Breast epithelium (tissue), 4 donors: ENCODE measurements at regions not wholly inside any gene's neighbourhood (a gene's known extent, or its start where the extent isn't known, plus 50 kb on each side); places are given as distances from the start of the nearest gene placed in this dataset.

Experiments used
- DNase-seq, 2 donors: peaks; one replicate each; pipeline ENCODE4 v3.0.0-alpha.2; 2019; ENCODE audit warnings: low spot score in 2 of 2
- H3K27ac ChIP-seq, 2 donors: fragments of 200-600 bp; sonication (generic) in 1 of 2; one replicate each; pipeline ENCODE4 v1.5.1; 2016 to 2019; ENCODE audit warnings: mild to moderate bottlenecking in 1 of 2
- H3K27me3 ChIP-seq, 2 donors: fragments of 200-600 bp; sonication (generic) in 1 of 2; one replicate each; pipeline versions ENCODE4 v1.5.1 to v1.6.0; 2017 to 2019; ENCODE audit warnings: control low read depth in 1 of 2, mild to moderate bottlenecking in 1 of 2
- H3K36me3 ChIP-seq: fragments of 200-600 bp; one replicate; pipeline ENCODE4 v1.5.1; 2019
- H3K4me1 ChIP-seq, 2 donors: fragments of 200-600 bp; sonication (generic); one replicate each; pipeline ENCODE4 v1.5.1; 2016 to 2019; ENCODE audit warnings: control low read depth in 1 of 2
- H3K4me3 ChIP-seq, 3 donors: fragments of 200-600 bp; sonication (generic); 1 replicate in 2 of 3; 2 replicates in 1 of 3; pipeline ENCODE4 v1.5.1; 2016 to 2019; ENCODE audit warnings: mild to moderate bottlenecking in 3 of 3, moderate library complexity in 2 of 3
- H3K9me3 ChIP-seq, 2 donors: fragments of 200-600 bp; sonication (generic) in 1 of 2; one replicate each; pipeline ENCODE4 v1.5.1; 2016 to 2019; ENCODE audit warnings: control low read depth in 1 of 2
- POLR2A ChIP-seq: fragments of 450-650 bp; IDR thresholded peaks from one replicate; pipeline ENCODE4 v1.6.1; 2016; ENCODE audit warnings: antibody characterized with exemption, mild to moderate bottlenecking, moderate library complexity
- POLR2AphosphoS5 ChIP-seq, 3 donors: sonication (generic); formaldehyde crosslinking; IDR thresholded peaks; one replicate each; pipeline ENCODE4 v1.6.1; 2017; ENCODE audit warnings: antibody characterized with exemption in 3 of 3
- intact Hi-C: fragments of 100-400 bp; cut with DNase I; formaldehyde crosslinking; loops from one replicate; pipeline ENCODE4 v1.15.1; 2023; ENCODE audit warnings: low total_unique reads
- TF ChIP-seq, protein P1 (sequence below), 3 donors: fragments of 450-650 bp; IDR thresholded peaks; one replicate each; pipeline ENCODE4 v1.5.1; 2016 to 2017; ENCODE audit warnings: antibody characterized with exemption in 3 of 3, mild to moderate bottlenecking in 3 of 3, moderate library complexity in 3 of 3

DNA sequence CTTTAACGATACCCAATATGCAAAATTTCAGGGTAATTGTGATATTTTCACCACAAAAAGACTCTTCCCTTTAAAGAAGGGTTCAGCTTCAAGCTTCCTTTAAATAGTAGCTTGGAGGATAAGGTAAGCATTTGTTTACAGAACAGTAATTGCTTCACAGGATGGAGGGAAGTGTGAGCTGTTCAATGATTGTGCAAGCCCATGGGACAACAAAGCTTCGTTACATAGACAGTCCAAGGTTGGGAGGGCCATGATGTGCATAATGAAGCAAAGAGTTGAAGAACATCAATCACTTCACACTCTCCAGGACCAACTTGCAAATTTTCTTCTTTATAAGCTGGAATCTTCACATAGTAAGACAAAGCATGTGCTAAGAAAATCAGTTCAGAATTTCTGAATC, 145.0 kb upstream of the ASIC2 start:
- H3K27ac ChIP-seq = no peak overlapping the region
- no peaks in the 10 kb centered on the region for H3K36me3 ChIP-seq
- H3K9me3 ChIP-seq = peaks cover 0 to 5% of the 10 kb centered on the region in 2 donors
- no peak overlapping the region for H3K4me3 ChIP-seq
- intact Hi-C loops = no loop called here
- no peaks in the 10 kb centered on the region for H3K27me3 ChIP-seq
- TF ChIP-seq POLR2A (no peak), POLR2AphosphoS5 (IDR thresholded peaks at IDR 0.05) (no peak)
- TF ChIP-seq, protein P1, sequence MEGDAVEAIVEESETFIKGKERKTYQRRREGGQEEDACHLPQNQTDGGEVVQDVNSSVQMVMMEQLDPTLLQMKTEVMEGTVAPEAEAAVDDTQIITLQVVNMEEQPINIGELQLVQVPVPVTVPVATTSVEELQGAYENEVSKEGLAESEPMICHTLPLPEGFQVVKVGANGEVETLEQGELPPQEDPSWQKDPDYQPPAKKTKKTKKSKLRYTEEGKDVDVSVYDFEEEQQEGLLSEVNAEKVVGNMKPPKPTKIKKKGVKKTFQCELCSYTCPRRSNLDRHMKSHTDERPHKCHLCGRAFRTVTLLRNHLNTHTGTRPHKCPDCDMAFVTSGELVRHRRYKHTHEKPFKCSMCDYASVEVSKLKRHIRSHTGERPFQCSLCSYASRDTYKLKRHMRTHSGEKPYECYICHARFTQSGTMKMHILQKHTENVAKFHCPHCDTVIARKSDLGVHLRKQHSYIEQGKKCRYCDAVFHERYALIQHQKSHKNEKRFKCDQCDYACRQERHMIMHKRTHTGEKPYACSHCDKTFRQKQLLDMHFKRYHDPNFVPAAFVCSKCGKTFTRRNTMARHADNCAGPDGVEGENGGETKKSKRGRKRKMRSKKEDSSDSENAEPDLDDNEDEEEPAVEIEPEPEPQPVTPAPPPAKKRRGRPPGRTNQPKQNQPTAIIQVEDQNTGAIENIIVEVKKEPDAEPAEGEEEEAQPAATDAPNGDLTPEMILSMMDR (IDR thresholded peaks at IDR 0.05) = no peak
- no peaks in the 10 kb centered on the region for H3K4me1 ChIP-seq
- no peak for DNase-seq

DNA sequence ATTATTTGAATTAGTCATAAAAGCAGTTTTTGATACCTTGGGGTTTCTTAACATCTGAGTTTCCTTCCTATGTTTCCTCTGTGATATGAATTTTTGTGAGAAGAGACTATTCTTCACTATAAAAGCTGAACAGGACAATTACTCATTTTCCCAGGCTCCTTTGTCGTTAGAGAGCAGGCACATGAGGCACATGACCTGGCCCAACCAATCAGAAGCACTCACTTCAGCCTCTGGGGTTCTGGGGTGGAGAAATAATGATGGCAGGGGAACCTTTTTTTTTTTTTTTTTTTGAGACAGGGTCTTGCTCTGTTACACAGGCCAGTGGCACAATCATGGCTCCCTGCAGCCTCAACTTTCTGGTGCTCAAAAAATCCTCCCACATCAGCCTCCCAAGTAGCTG, 145.5 kb upstream of the ASIC2 start:
- H3K27ac ChIP-seq = no peak overlapping the region

DNA sequence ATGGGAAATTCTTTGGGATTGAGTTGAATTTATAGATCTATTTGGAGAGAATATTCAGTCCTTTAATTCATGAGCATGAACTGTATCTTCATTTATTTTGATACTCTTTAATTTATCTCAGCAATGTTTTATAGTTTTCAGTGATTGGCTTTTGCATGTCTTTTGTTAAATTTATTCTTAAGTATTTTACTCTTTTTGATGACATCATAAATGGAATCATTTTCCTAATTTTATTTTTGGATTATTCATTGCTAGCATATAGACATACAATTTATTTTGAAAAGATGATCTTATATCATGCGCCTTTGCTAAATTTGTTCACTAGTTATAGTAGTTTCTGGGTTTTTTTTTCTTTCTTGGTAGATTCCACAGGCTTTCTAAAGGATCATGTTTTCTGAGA, 149.2 kb upstream of the ASIC2 start:
- Histone ChIP-seq H3K4me1 (no peaks in the 10 kb centered on the region), H3K36me3 (no peaks in the 10 kb centered on the region), H3K27ac (no peak overlapping the region), H3K9me3 (peaks cover 0 to 5% of the 10 kb centered on the region in 2 donors), H3K27me3 (no peaks in the 10 kb centered on the region), H3K4me3 (no peak overlapping the region)
- TF ChIP-seq, protein P1 (IDR thresholded peaks at IDR 0.05) = no peak
- TF ChIP-seq POLR2AphosphoS5 (IDR thresholded peaks at IDR 0.05) (no peak), POLR2A (no peak)
- no peak for DNase-seq
- intact Hi-C loops = no loop called here

More for the DNA sequence above, 145.5 kb upstream of the ASIC2 start:
- H3K27me3 ChIP-seq = no peaks in the 10 kb centered on the region
- no peaks in the 10 kb centered on the region for H3K36me3 ChIP-seq
- intact Hi-C loops = no loop called here
- TF ChIP-seq, protein P1 (IDR thresholded peaks at IDR 0.05) = no peak
- TF ChIP-seq POLR2AphosphoS5 (IDR thresholded peaks at IDR 0.05) (no peak), POLR2A (no peak)
- H3K9me3 ChIP-seq = peaks cover 0 to 5% of the 10 kb centered on the region in 2 donors
- H3K4me1 ChIP-seq = no peaks in the 10 kb centered on the region
- no peak overlapping the region for H3K4me3 ChIP-seq
- no peak for DNase-seq

DNA sequence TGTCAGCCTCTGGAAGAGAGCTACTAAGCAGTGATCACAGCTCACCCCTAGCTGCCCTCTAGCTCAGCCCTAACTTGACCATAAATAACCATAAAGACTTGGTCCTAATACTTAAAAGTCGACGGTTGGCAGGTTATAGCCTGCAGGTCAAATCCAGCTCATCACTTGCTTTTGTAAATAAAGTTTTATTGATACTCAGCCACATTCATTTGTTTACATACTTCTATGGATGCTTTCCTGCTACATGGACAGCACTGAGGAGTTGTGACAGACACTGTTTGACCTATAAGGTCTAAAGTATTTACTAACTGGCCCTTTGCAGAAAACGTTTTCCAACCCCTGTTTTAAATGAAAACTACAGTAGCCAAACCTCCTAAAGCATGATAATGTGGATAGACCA, 151.6 kb upstream of the ASIC2 start:
- H3K4me3 ChIP-seq = no peak overlapping the region
- DNase-seq = no peak
- no peak for TF ChIP-seq POLR2A
- TF ChIP-seq, protein P1 (IDR thresholded peaks at IDR 0.05) = no peak
- no peak for TF ChIP-seq POLR2AphosphoS5 (IDR thresholded peaks at IDR 0.05)
- H3K9me3 ChIP-seq = peaks cover 0 to 5% of the 10 kb centered on the region in 2 donors
- intact Hi-C loops = no loop called here
- H3K27ac ChIP-seq = no peak overlapping the region
- H3K4me1 ChIP-seq = no peaks in the 10 kb centered on the region
- H3K36me3 ChIP-seq = no peaks in the 10 kb centered on the region
- no peaks in the 10 kb centered on the region for H3K27me3 ChIP-seq

DNA sequence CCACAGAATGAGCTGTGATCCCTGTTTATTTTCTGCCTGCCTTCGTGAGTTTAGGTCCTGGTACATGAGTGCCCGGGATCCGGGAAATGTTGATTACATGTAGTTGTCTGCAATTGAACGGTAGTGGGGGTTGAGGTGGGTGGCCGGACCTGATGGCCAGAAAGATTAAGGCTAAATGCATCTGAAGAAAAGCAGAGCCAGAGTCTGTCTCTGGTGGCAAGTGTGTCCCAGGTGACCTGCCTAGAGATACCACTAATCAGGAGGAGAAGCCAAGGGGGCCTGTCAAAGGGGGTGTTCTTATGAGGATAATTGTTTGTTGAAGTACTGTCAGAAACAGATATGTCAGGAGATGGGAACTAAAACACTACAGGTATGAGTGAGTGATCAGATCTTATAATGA, 154.0 kb upstream of the ASIC2 start:
- intact Hi-C loops = no loop called here
- TF ChIP-seq POLR2AphosphoS5 (IDR thresholded peaks at IDR 0.05) = no peak
- TF ChIP-seq POLR2A = no peak
- TF ChIP-seq, protein P1 (IDR thresholded peaks at IDR 0.05) = no peak
- Histone ChIP-seq H3K27me3 (no peaks in the 10 kb centered on the region), H3K27ac (no peak overlapping the region), H3K36me3 (no peaks in the 10 kb centered on the region), H3K9me3 (peaks cover 0 to 5% of the 10 kb centered on the region in 2 donors), H3K4me1 (no peaks in the 10 kb centered on the region), H3K4me3 (no peak overlapping the region)
- no peak for DNase-seq
